Dermis microvascular lymphatic vessel endothelial cell (primary cell): ENCODE measurements at regions not wholly inside any gene's neighbourhood (a gene's known extent, or its start where the extent isn't known, plus 50 kb on each side); places are given as distances from the start of the nearest gene placed in this dataset.

Experiments
- DNase-seq, 2 donors: peaks; one replicate each; pipeline versions ENCODE4 v3.0.0 to v3.0.0-alpha.2; 2010; ENCODE audit warnings: low read depth in 2 of 2

- no peak for DNase-seq
Measured at GRCh38 chr10:50936335-50936734, 50.9 kb upstream of the A1CF start.

GRCh38 chr10:50937230-50937907 lies 51.9 kb upstream of the A1CF start:
- peak in 1 of 2 donors; percentile 25 for DNase-seq

- no peak for DNase-seq
Measured at GRCh38 chr10:50941629-50942028, 56.2 kb upstream of the A1CF start.

GRCh38 chr10:50946991-50947781 lies 61.8 kb upstream of the A1CF start:
- DNase-seq: no peak

GRCh38 chr10:50951365-50951764 lies 65.9 kb upstream of the A1CF start:
- no peak for DNase-seq

GRCh38 chr10:50961297-50961696 lies 75.9 kb upstream of the A1CF start:
- no peak for DNase-seq

GRCh38 chr10:50963063-50963462 lies 77.6 kb upstream of the A1CF start:
- no peak for DNase-seq

- no peak for DNase-seq
Measured at GRCh38 chr10:50968386-50969091, 83.1 kb upstream of the A1CF start.

- no peak for DNase-seq
Measured at GRCh38 chr10:50972591-50972990, 87.2 kb upstream of the A1CF start.

- DNase-seq: no peak
Measured at GRCh38 chr10:50981385-50981784, 92.9 kb upstream of the PRKG1 start.

- no peak for DNase-seq
Measured at GRCh38 chr10:50981904-50982303, 92.4 kb upstream of the PRKG1 start.

- no peak for DNase-seq
Measured at GRCh38 chr10:50982989-50983388, 91.3 kb upstream of the PRKG1 start.

GRCh38 chr10:50987934-50988333 lies 86.4 kb upstream of the PRKG1 start:
- DNase-seq: no peak

GRCh38 chr10:50988792-50989191 lies 85.5 kb upstream of the PRKG1 start:
- peak in 1 of 2 donors; percentile 8 for DNase-seq

- peak in 1 of 2 donors; percentile 37 for DNase-seq
Measured at GRCh38 chr10:50990568-50991455, 83.5 kb upstream of the PRKG1 start.

GRCh38 chr10:50991456-50992355 lies 82.6 kb upstream of the PRKG1 start:
- DNase-seq: peak in 1 of 2 donors; percentile 4

- no peak for DNase-seq
Measured at GRCh38 chr10:50992356-50992901, 81.9 kb upstream of the PRKG1 start.

GRCh38 chr10:50992972-50993766 lies 81.1 kb upstream of the PRKG1 start:
- DNase-seq: no peak

GRCh38 chr10:50993771-50994251 lies 80.5 kb upstream of the PRKG1 start:
- DNase-seq: no peak
